ENCODE measurements at regions not wholly inside any gene's neighbourhood (a gene's known extent, or its start where the extent isn't known, plus 50 kb on each side); places are given as distances from the start of the nearest gene placed in this dataset.

GRCh38 chrX:129040124-129040523 is 483.2 kb downstream of the SMARCA1 start:
- WGBS (ENCODE audit: insufficient coverage), result 92% methylated on average over 2 of the region's 5 CpGs
- H3K27ac ChIP-seq (ENCODE audit: low read length), result no peak overlapping the region
- no peaks in the 10 kb centered on the region for H3K4me1 ChIP-seq (ENCODE audit: control insufficient read depth, insufficient read depth, low read length)
- no peak for DNase-seq
- no peaks in the 10 kb centered on the region for H3K36me3 ChIP-seq (ENCODE audit: control insufficient read depth, insufficient read depth, low read length)
- peaks cover 3% of the 10 kb centered on the region for H3K9me3 ChIP-seq (replicated peaks; ENCODE audit: control insufficient read depth, low read depth, low read length)
- no peak overlapping the region for H3K4me3 ChIP-seq (ENCODE audit: low read length)
- peaks cover 3% of the 10 kb centered on the region for H3K27me3 ChIP-seq (ENCODE audit: control insufficient read depth, insufficient read depth, low read length)

- no peak overlapping the region for H3K27ac ChIP-seq (ENCODE audit: low read length)
- H3K4me3 ChIP-seq (ENCODE audit: low read length), result no peak overlapping the region
- H3K36me3 ChIP-seq (ENCODE audit: control insufficient read depth, insufficient read depth, low read length), result no peaks in the 10 kb centered on the region
- no peaks in the 10 kb centered on the region for H3K4me1 ChIP-seq (ENCODE audit: control insufficient read depth, insufficient read depth, low read length)
- no peak for DNase-seq
- peaks cover 2% of the 10 kb centered on the region for H3K9me3 ChIP-seq (replicated peaks; ENCODE audit: control insufficient read depth, low read depth, low read length)
- WGBS (ENCODE audit: insufficient coverage), result 62% methylated on average over 7 of the region's 7 CpGs
- H3K27me3 ChIP-seq (ENCODE audit: control insufficient read depth, insufficient read depth, low read length), result peaks cover 3% of the 10 kb centered on the region
Observed at GRCh38 chrX:129039176-129039575, 484.1 kb downstream of the SMARCA1 start.

GRCh38 chrX:129037389-129037788 is 485.9 kb downstream of the SMARCA1 start:
- Histone ChIP-seq H3K36me3 (ENCODE audit: control insufficient read depth, insufficient read depth, low read length) (no peaks in the 10 kb centered on the region), H3K9me3 (replicated peaks; ENCODE audit: control insufficient read depth, low read depth, low read length) (no peaks in the 10 kb centered on the region), H3K4me1 (ENCODE audit: control insufficient read depth, insufficient read depth, low read length) (no peaks in the 10 kb centered on the region), H3K4me3 (ENCODE audit: low read length) (no peak overlapping the region), H3K27me3 (ENCODE audit: control insufficient read depth, insufficient read depth, low read length) (peaks cover 5% of the 10 kb centered on the region), H3K27ac (ENCODE audit: low read length) (no peak overlapping the region)
- no CpG with 5 or more reads among the region's 4 CpGs for WGBS (ENCODE audit: insufficient coverage)
- DNase-seq, result no peak

- no peaks in the 10 kb centered on the region for H3K4me1 ChIP-seq (ENCODE audit: control insufficient read depth, insufficient read depth, low read length)
- no peaks in the 10 kb centered on the region for H3K36me3 ChIP-seq (ENCODE audit: control insufficient read depth, insufficient read depth, low read length)
- no peak overlapping the region for H3K27ac ChIP-seq (ENCODE audit: low read length)
- H3K4me3 ChIP-seq (ENCODE audit: low read length), result no peak overlapping the region
- no peak for DNase-seq
- H3K9me3 ChIP-seq (replicated peaks; ENCODE audit: control insufficient read depth, low read depth, low read length), result no peaks in the 10 kb centered on the region
- H3K27me3 ChIP-seq (ENCODE audit: control insufficient read depth, insufficient read depth, low read length), result peaks cover 5% of the 10 kb centered on the region
Observed at GRCh38 chrX:129035180-129035579, 488.1 kb downstream of the SMARCA1 start.

DNA sequence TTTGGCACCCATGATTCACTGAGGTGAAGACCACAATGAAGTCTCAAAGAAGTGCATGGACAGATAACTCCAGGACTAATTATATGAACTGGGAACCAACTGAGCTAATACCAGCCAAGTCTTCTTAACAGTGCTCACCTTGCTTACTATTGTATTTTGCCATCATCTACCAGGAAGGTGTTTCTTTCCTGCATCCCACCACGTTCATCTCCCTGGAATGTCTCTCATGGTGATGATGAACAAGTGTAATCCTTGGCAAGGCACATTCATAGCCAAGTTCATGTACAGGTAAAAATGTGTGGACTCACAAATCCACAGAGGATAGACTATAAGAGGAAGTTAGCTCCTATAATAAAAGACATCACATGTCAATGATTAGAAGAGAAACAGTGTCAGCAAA is 489.1 kb downstream of the SMARCA1 start:
- H3K27ac ChIP-seq (ENCODE audit: low read length), result no peak overlapping the region
- H3K4me1 ChIP-seq (ENCODE audit: control insufficient read depth, insufficient read depth, low read length), result no peaks in the 10 kb centered on the region
- H3K36me3 ChIP-seq (ENCODE audit: control insufficient read depth, insufficient read depth, low read length), result no peaks in the 10 kb centered on the region
- H3K27me3 ChIP-seq (ENCODE audit: control insufficient read depth, insufficient read depth, low read length), result peaks cover 4% of the 10 kb centered on the region
- no peak for DNase-seq
- H3K4me3 ChIP-seq (ENCODE audit: low read length), result no peak overlapping the region
- no peaks in the 10 kb centered on the region for H3K9me3 ChIP-seq (replicated peaks; ENCODE audit: control insufficient read depth, low read depth, low read length)
- no CpG with 5 or more reads among the region's 1 CpG for WGBS (ENCODE audit: insufficient coverage)

DNA sequence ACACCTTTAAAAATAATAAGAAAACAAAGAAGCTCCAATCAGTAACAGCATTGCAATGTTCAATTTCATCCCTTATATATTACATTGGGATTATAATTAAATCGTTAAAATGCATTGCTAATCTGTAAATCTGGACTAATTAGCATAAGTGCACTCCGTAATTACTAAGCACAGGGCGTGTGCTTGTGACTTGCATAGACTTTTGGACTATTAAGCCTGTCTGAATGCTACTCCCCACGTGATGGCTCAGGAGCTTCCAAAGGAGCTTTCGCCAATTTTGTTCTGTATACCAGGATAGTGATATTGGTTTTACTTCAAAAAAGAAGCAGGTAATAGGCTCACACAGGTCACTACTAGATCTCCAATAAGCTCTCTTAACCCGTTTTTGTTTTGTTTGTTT is 497.1 kb downstream of the SMARCA1 start:
- Histone ChIP-seq H3K36me3 (ENCODE audit: control insufficient read depth, insufficient read depth, low read length) (no peaks in the 10 kb centered on the region), H3K4me1 (ENCODE audit: control insufficient read depth, insufficient read depth, low read length) (no peaks in the 10 kb centered on the region), H3K4me3 (ENCODE audit: low read length) (no peak overlapping the region), H3K9me3 (replicated peaks; ENCODE audit: control insufficient read depth, low read depth, low read length) (no peaks in the 10 kb centered on the region), H3K27me3 (ENCODE audit: control insufficient read depth, insufficient read depth, low read length) (no peaks in the 10 kb centered on the region), H3K27ac (ENCODE audit: low read length) (no peak overlapping the region)
- WGBS (ENCODE audit: insufficient coverage), result no CpG with 5 or more reads among the region's 6 CpGs
- DNase-seq, result no peak

DNA sequence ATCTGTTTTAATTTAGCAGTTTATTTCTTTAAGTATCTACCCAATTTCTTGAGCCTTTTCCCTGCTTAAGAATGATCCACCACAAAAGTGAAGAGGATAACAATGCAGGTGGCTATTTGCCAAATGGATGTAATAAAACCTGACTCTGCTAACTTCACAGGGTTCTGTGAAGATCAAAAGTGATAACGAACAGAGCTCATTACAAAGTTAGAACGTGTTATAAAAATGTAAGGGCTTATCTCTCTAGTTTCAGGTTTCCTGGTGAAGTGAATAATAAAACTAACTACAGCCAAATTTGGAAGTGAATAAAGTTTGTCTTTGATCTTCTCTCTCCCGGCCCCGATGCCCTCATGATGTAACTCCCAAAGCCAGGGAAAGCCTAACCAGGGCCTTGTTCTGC is 497.9 kb downstream of the SMARCA1 start:
- DNase-seq, result no peak
- H3K9me3 ChIP-seq (replicated peaks; ENCODE audit: control insufficient read depth, low read depth, low read length), result no peaks in the 10 kb centered on the region
- H3K4me1 ChIP-seq (ENCODE audit: control insufficient read depth, insufficient read depth, low read length), result no peaks in the 10 kb centered on the region
- no peaks in the 10 kb centered on the region for H3K27me3 ChIP-seq (ENCODE audit: control insufficient read depth, insufficient read depth, low read length)
- WGBS (ENCODE audit: insufficient coverage), result no CpG with 5 or more reads among the region's 4 CpGs
- H3K36me3 ChIP-seq (ENCODE audit: control insufficient read depth, insufficient read depth, low read length), result no peaks in the 10 kb centered on the region
- H3K27ac ChIP-seq (ENCODE audit: low read length), result no peak overlapping the region
- H3K4me3 ChIP-seq (ENCODE audit: low read length), result no peak overlapping the region

GRCh38 chrX:129019412-129019811 is 503.9 kb downstream of the SMARCA1 start:
- H3K9me3 ChIP-seq (replicated peaks; ENCODE audit: control insufficient read depth, low read depth, low read length), result no peaks in the 10 kb centered on the region
- H3K27me3 ChIP-seq (ENCODE audit: control insufficient read depth, insufficient read depth, low read length), result no peaks in the 10 kb centered on the region
- H3K4me3 ChIP-seq (ENCODE audit: low read length), result no peak overlapping the region
- no peak overlapping the region for H3K27ac ChIP-seq (ENCODE audit: low read length)
- H3K4me1 ChIP-seq (ENCODE audit: control insufficient read depth, insufficient read depth, low read length), result no peaks in the 10 kb centered on the region
- WGBS (ENCODE audit: insufficient coverage), result no CpG with 5 or more reads among the region's 3 CpGs
- DNase-seq, result no peak
- no peaks in the 10 kb centered on the region for H3K36me3 ChIP-seq (ENCODE audit: control insufficient read depth, insufficient read depth, low read length)

DNA sequence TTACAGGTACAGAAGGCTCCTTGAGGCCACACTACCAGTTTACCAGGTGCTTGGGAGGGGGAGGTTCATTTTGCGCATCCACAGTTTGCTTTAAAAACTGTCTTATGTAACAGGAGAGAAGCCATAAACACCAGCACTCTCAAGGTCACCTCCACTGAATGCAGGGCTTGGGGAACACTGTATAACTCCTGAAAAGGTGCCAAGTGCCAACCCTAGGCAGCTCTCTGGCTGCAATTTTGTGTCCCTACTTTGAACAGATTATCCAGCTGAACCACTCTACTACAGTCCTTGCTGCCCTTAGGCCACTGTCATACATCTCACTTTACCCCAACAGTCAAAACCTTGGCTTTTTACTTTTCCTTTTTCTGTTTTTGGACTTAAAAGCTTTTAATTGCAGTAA is 507.9 kb downstream of the SMARCA1 start:
- Histone ChIP-seq H3K9me3 (replicated peaks; ENCODE audit: control insufficient read depth, low read depth, low read length) (no peaks in the 10 kb centered on the region), H3K27me3 (ENCODE audit: control insufficient read depth, insufficient read depth, low read length) (no peaks in the 10 kb centered on the region), H3K4me1 (ENCODE audit: control insufficient read depth, insufficient read depth, low read length) (no peaks in the 10 kb centered on the region), H3K4me3 (ENCODE audit: low read length) (no peak overlapping the region), H3K27ac (ENCODE audit: low read length) (no peak overlapping the region), H3K36me3 (ENCODE audit: control insufficient read depth, insufficient read depth, low read length) (no peaks in the 10 kb centered on the region)
- no CpG with 5 or more reads among the region's 1 CpG for WGBS (ENCODE audit: insufficient coverage)
- DNase-seq, result no peak

- H3K27me3 ChIP-seq (ENCODE audit: control insufficient read depth, insufficient read depth, low read length), result no peaks in the 10 kb centered on the region
- no peak overlapping the region for H3K4me3 ChIP-seq (ENCODE audit: low read length)
- no peaks in the 10 kb centered on the region for H3K36me3 ChIP-seq (ENCODE audit: control insufficient read depth, insufficient read depth, low read length)
- 48% methylated on average over 2 of the region's 3 CpGs for WGBS (ENCODE audit: insufficient coverage)
- H3K9me3 ChIP-seq (replicated peaks; ENCODE audit: control insufficient read depth, low read depth, low read length), result no peaks in the 10 kb centered on the region
- no peak overlapping the region for H3K27ac ChIP-seq (ENCODE audit: low read length)
- no peak for DNase-seq
- H3K4me1 ChIP-seq (ENCODE audit: control insufficient read depth, insufficient read depth, low read length), result no peaks in the 10 kb centered on the region
Observed at GRCh38 chrX:129013574-129013973, 509.7 kb downstream of the SMARCA1 start.

GRCh38 chrX:129007631-129008030 is 515.7 kb downstream of the SMARCA1 start:
- no peak for DNase-seq
- H3K36me3 ChIP-seq (ENCODE audit: control insufficient read depth, insufficient read depth, low read length), result no peaks in the 10 kb centered on the region
- H3K9me3 ChIP-seq (replicated peaks; ENCODE audit: control insufficient read depth, low read depth, low read length), result no peaks in the 10 kb centered on the region
- H3K4me3 ChIP-seq (ENCODE audit: low read length), result no peak overlapping the region
- no peak overlapping the region for H3K27ac ChIP-seq (ENCODE audit: low read length)
- no CpG with 5 or more reads among the region's 3 CpGs for WGBS (ENCODE audit: insufficient coverage)
- no peaks in the 10 kb centered on the region for H3K27me3 ChIP-seq (ENCODE audit: control insufficient read depth, insufficient read depth, low read length)
- no peaks in the 10 kb centered on the region for H3K4me1 ChIP-seq (ENCODE audit: control insufficient read depth, insufficient read depth, low read length)
